KMS-11 (cell line): ENCODE measurements at regions not wholly inside any gene's neighbourhood (a gene's known extent, or its start where the extent isn't known, plus 50 kb on each side); places are given as distances from the start of the nearest gene placed in this dataset.

Experiments
- H2AFZ ChIP-seq: fragments of 200-600 bp; sonication (generic); 2 replicates; pipeline ENCODE4 v1.6.1; 2016; ENCODE audit warnings: antibody characterized with exemption, mixed run types, low read depth
- H3K27ac ChIP-seq: fragments of 200-600 bp; sonication (generic); 2 replicates; pipeline ENCODE4 v1.6.1; 2016; ENCODE audit warnings: mild to moderate bottlenecking, mixed run types
- H3K27me3 ChIP-seq: fragments of 200-600 bp; sonication (generic); 2 replicates; pipeline ENCODE4 v1.6.1; 2017; ENCODE audit warnings: mild to moderate bottlenecking, low read depth, mixed run types, moderate library complexity; ENCODE audit not compliant: insufficient read depth
- H3K36me3 ChIP-seq: fragments of 200-600 bp; sonication (generic); 2 replicates; pipeline ENCODE4 v1.6.1; 2017; ENCODE audit warnings: mild to moderate bottlenecking, mixed run types; ENCODE audit not compliant: insufficient read depth
- H3K4me1 ChIP-seq: fragments of 200-600 bp; sonication (generic); 2 replicates; pipeline ENCODE4 v1.6.1; 2016; ENCODE audit warnings: mild to moderate bottlenecking, low read depth, mixed run types; ENCODE audit not compliant: poor library complexity, severe bottlenecking
- H3K4me2 ChIP-seq: fragments of 200-600 bp; sonication (generic); 2 replicates; pipeline ENCODE4 v1.7.0; 2016; ENCODE audit warnings: mild to moderate bottlenecking, mixed run types
- H3K4me3 ChIP-seq: fragments of 200-600 bp; sonication (generic); IDR thresholded peaks from 2 replicates; pipeline ENCODE4 v1.6.1; 2017; ENCODE audit warnings: low read depth, low read length, mixed read lengths; ENCODE audit not compliant: insufficient read depth
- H3K79me2 ChIP-seq: fragments of 200-600 bp; sonication (generic); 2 replicates; pipeline ENCODE4 v1.6.1; 2016; ENCODE audit warnings: low read depth, mixed run types; ENCODE audit not compliant: insufficient read depth
- H3K9ac ChIP-seq: fragments of 200-600 bp; sonication (generic); 2 replicates; pipeline ENCODE4 v1.6.1; 2016; ENCODE audit warnings: mild to moderate bottlenecking, mixed run types
- H4K20me1 ChIP-seq: fragments of 200-600 bp; sonication (generic); 2 replicates; pipeline ENCODE4 v1.6.1; 2016; ENCODE audit warnings: mild to moderate bottlenecking, mixed run types; ENCODE audit not compliant: insufficient read depth
- CTCF ChIP-seq: fragments of 200-600 bp; sonication (generic); conservative IDR thresholded peaks from 2 replicates; pipeline ENCODE4 v1.6.1; 2017; ENCODE audit warnings: low read depth, mild to moderate bottlenecking, antibody characterized with exemption, low read length, moderate library complexity, mixed read lengths

- no peak overlapping the region for H3K27ac ChIP-seq
- H4K20me1 ChIP-seq = no peaks in the 10 kb centered on the region
- H2AFZ ChIP-seq = no peak overlapping the region
- no peaks in the 10 kb centered on the region for H3K36me3 ChIP-seq
- no peak for TF ChIP-seq CTCF
- H3K27me3 ChIP-seq = no peaks in the 10 kb centered on the region
- H3K4me1 ChIP-seq = peaks cover under 1% of the 10 kb centered on the region
- H3K4me3 ChIP-seq = no peak overlapping the region
- H3K79me2 ChIP-seq = no peaks in the 10 kb centered on the region
- H3K4me2 ChIP-seq = no peak overlapping the region
- H3K9ac ChIP-seq = no peak overlapping the region
These were observed 254.8 kb upstream of the PLXNA2 start for GRCh38 chr1:208499026-208499425.

DNA sequence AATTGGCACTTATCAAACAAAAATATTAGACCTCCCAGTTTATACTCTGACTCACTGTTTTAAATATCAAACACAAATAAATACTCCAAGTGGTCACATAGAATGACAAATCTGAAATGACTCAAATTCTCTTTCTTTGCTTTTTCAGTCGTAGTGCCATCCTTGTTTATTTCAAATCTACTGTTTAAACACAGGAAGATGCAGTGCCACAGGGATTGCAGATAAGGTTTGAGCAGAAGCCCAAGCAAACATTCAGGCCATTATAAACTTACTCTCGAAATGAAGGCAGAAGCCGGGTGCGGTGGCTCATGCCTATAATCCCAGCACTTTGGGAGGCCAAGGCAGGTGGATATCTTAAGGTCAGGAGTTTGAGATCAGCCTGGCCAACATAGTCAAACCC is 255.4 kb upstream of the PLXNA2 start:
- no peak overlapping the region for H3K9ac ChIP-seq

DNA sequence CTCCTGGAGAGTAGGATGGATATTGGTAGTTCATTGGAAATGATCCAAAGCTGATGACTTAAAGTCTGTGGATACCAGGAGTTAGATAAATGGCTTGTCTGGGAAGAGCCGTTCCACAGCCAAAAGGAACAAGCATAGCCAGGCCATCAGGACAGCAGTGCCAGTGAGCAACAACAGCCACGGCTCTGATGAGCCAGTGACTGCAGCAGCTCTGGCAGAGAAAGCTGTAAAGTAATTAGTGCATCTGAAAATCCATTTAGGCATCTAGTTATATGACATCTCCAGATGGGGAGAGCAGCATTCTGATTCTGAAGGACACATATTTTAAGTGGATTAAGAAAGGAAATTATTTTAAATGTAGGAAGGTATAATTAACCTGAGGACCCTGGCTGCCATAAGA is 256.2 kb upstream of the PLXNA2 start:
- Histone ChIP-seq H4K20me1 (no peaks in the 10 kb centered on the region), H3K27ac (no peak overlapping the region), H3K9ac (no peak overlapping the region), H3K4me3 (no peak overlapping the region), H3K27me3 (no peaks in the 10 kb centered on the region), H3K4me2 (no peak overlapping the region), H3K36me3 (no peaks in the 10 kb centered on the region), H2AFZ (no peak overlapping the region), H3K4me1 (peaks cover 14% of the 10 kb centered on the region), H3K79me2 (no peaks in the 10 kb centered on the region)
- TF ChIP-seq CTCF = no peak

More for the DNA sequence above, 255.4 kb upstream of the PLXNA2 start:
- H3K27ac ChIP-seq = no peak overlapping the region
- peaks cover 6% of the 10 kb centered on the region for H3K4me1 ChIP-seq
- H3K79me2 ChIP-seq = no peaks in the 10 kb centered on the region
- no peak overlapping the region for H3K4me3 ChIP-seq
- no peak for TF ChIP-seq CTCF
- no peaks in the 10 kb centered on the region for H4K20me1 ChIP-seq
- H3K4me2 ChIP-seq = no peak overlapping the region
- H2AFZ ChIP-seq = no peak overlapping the region
- H3K27me3 ChIP-seq = no peaks in the 10 kb centered on the region
- no peaks in the 10 kb centered on the region for H3K36me3 ChIP-seq

GRCh38 chr1:208501542-208501941 is 257.4 kb upstream of the PLXNA2 start:
- TF ChIP-seq CTCF = no peak

More at GRCh38 chr1:208501542-208501941, 257.4 kb upstream of the PLXNA2 start:
- no peaks in the 10 kb centered on the region for H3K79me2 ChIP-seq
- no peak overlapping the region for H3K4me2 ChIP-seq
- no peak overlapping the region for H3K9ac ChIP-seq
- no peak overlapping the region for H3K27ac ChIP-seq
- H4K20me1 ChIP-seq = no peaks in the 10 kb centered on the region
- no peaks in the 10 kb centered on the region for H3K27me3 ChIP-seq
- no peaks in the 10 kb centered on the region for H3K36me3 ChIP-seq
- no peak overlapping the region for H3K4me3 ChIP-seq
- peaks cover 21% of the 10 kb centered on the region for H3K4me1 ChIP-seq
- H2AFZ ChIP-seq = no peak overlapping the region
